A673 (cell line): ENCODE measurements at regions not wholly inside any gene's neighbourhood (a gene's known extent, or its start where the extent isn't known, plus 50 kb on each side); places are given as distances from the start of the nearest gene placed in this dataset.

Source experiments
- BruUV-seq: library from RNA; stranded (reverse); fragments of 400-500 nt; replicated peaks from 2 replicates; lab custom pipeline; 2021; lab: Mats Ljungman, UMichigan
- CTCF ChIA-PET: fragments of 300-600 bp; sonication (Branson Sonifier 250); formaldehyde crosslinking; loops from one replicate; lab custom pipeline; 2022; ENCODE audit warnings: antibody characterized with exemption; lab: Charles Lee
- POLR2A ChIA-PET: fragments of 300-600 bp; sonication (Branson Sonifier 250); formaldehyde crosslinking; loops from one replicate; lab custom pipeline; 2022; ENCODE audit warnings: antibody characterized with exemption; ENCODE audit not compliant: low non-redundant PET; lab: Charles Lee
- DNase-seq: peaks from one replicate; pipeline ENCODE4 v3.0.0-alpha.2; 2015; ENCODE audit warnings: low spot score
- H3K27ac ChIP-seq: fragments of 200-600 bp; sonication (generic); 2 replicates; pipeline ENCODE4 v1.5.1; 2016; ENCODE audit warnings: mixed run types, low read depth, mild to moderate bottlenecking, mixed read lengths, antibody characterized with exemption, low read length; ENCODE audit not compliant: poor library complexity, severe bottlenecking
- H3K27me3 ChIP-seq: fragments of 200-600 bp; sonication (generic); replicated peaks from 2 replicates; pipeline ENCODE4 v1.6.1; 2017; ENCODE audit warnings: mixed run types, low read depth, mild to moderate bottlenecking, mixed read lengths, antibody characterized with exemption, low read length; ENCODE audit not compliant: insufficient read depth, poor library complexity
- H3K36me3 ChIP-seq: fragments of 200-600 bp; sonication (generic); 2 replicates; pipeline ENCODE4 v1.6.1; 2016; ENCODE audit warnings: mixed run types, mild to moderate bottlenecking, mixed read lengths, antibody characterized with exemption, low read length; ENCODE audit not compliant: insufficient read depth, poor library complexity, severe bottlenecking
- H3K4me1 ChIP-seq: fragments of 200-600 bp; sonication (generic); 2 replicates; pipeline ENCODE4 v1.6.1; 2017; ENCODE audit warnings: mixed run types, mild to moderate bottlenecking, mixed read lengths, antibody characterized with exemption, low read length; ENCODE audit not compliant: insufficient read depth, poor library complexity, severe bottlenecking
- H3K4me3 ChIP-seq: fragments of 200-600 bp; sonication (generic); 2 replicates; pipeline ENCODE4 v1.5.1; 2016; ENCODE audit warnings: low read depth, mixed run types, mild to moderate bottlenecking, mixed read lengths, low read length; ENCODE audit not compliant: poor library complexity, severe bottlenecking
- H3K9me3 ChIP-seq: fragments of 200-600 bp; sonication (generic); 2 replicates; pipeline ENCODE4 v1.6.1; 2016; ENCODE audit warnings: mixed run types, low read depth, mild to moderate bottlenecking, mixed read lengths, antibody characterized with exemption, low read length; ENCODE audit not compliant: poor library complexity, severe bottlenecking
- CTCF ChIP-seq: fragments of 300-800, 200-600 bp; sonication (generic); conservative IDR thresholded peaks from 2 replicates; pipeline ENCODE4 v1.5.1; 2017; ENCODE audit warnings: low read depth, mild to moderate bottlenecking, antibody characterized with exemption, low read length, moderate library complexity, mixed read lengths
- EZH2 ChIP-seq: fragments of 200-600 bp; sonication (generic); IDR thresholded peaks from 2 replicates; pipeline ENCODE4 v1.6.1; 2017; ENCODE audit warnings: borderline replicate concordance, low read depth, mild to moderate bottlenecking, mixed read lengths, antibody characterized with exemption, low read length; ENCODE audit not compliant: poor library complexity, severe bottlenecking
- intact Hi-C: fragments of 100-400 bp; cut with micrococcal nuclease; formaldehyde crosslinking; loops from one replicate; pipeline ENCODE4 v1.10.0; 2022; ENCODE audit not compliant: unreplicated experiment

- H3K27ac ChIP-seq = no peak overlapping the region
- ChIA-PET POLR2A (no interaction called here), CTCF (no interaction called here)
- no peak for TF ChIP-seq CTCF
- no peak for TF ChIP-seq EZH2
- no peak for DNase-seq
- intact Hi-C loops = no loop called here
- H3K27me3 ChIP-seq = no peaks in the 10 kb centered on the region
- peaks cover 81% of the 10 kb centered on the region for H3K9me3 ChIP-seq
- no TSS peak for BruUV-seq
- H3K4me3 ChIP-seq = no peak overlapping the region
- H3K36me3 ChIP-seq = no peaks in the 10 kb centered on the region
- no peaks in the 10 kb centered on the region for H3K4me1 ChIP-seq
Measured at GRCh38 chr2:89818873-89819272, 1127.4 kb downstream of the RPIA start.

GRCh38 chr2:89819809-89820208 lies 1128.3 kb downstream of the RPIA start:
- H3K9me3 ChIP-seq = peaks cover 84% of the 10 kb centered on the region

GRCh38 chr2:89820248-89820647 lies 1128.8 kb downstream of the RPIA start:
- no peaks in the 10 kb centered on the region for H3K4me1 ChIP-seq
- no peak for DNase-seq
- H3K27ac ChIP-seq = no peak overlapping the region
- intact Hi-C loops = no loop called here
- no peak overlapping the region for H3K4me3 ChIP-seq
- no peaks in the 10 kb centered on the region for H3K27me3 ChIP-seq
- ChIA-PET CTCF (no interaction called here), POLR2A (no interaction called here)
- peaks cover 84% of the 10 kb centered on the region for H3K9me3 ChIP-seq
- no peaks in the 10 kb centered on the region for H3K36me3 ChIP-seq
- TF ChIP-seq EZH2 (no peak), CTCF (no peak)
- BruUV-seq = no TSS peak

More at GRCh38 chr2:89819809-89820208, 1128.3 kb downstream of the RPIA start:
- intact Hi-C loops = no loop called here
- ChIA-PET CTCF (no interaction called here), POLR2A (no interaction called here)
- Histone ChIP-seq H3K4me1 (no peaks in the 10 kb centered on the region), H3K27me3 (no peaks in the 10 kb centered on the region), H3K27ac (no peak overlapping the region), H3K36me3 (no peaks in the 10 kb centered on the region), H3K4me3 (no peak overlapping the region)
- no peak for DNase-seq
- BruUV-seq = no TSS peak
- TF ChIP-seq CTCF (no peak), EZH2 (no peak)
